T-helper 2 cell treated with Interferon-gamma antibody and Interleukin-4, amounts not matched to agents 100 ng/mL and 5 ng/mL, for 36 hours (primary cell): ENCODE measurements at regions not wholly inside any gene's neighbourhood (a gene's known extent, or its start where the extent isn't known, plus 50 kb on each side); places are given as distances from the start of the nearest gene placed in this dataset.

Experiments used
- intact Hi-C: fragments of 100-400 bp; cut with micrococcal nuclease; formaldehyde crosslinking; loops from one replicate; pipeline ENCODE4 v1.15.1; 2023

DNA sequence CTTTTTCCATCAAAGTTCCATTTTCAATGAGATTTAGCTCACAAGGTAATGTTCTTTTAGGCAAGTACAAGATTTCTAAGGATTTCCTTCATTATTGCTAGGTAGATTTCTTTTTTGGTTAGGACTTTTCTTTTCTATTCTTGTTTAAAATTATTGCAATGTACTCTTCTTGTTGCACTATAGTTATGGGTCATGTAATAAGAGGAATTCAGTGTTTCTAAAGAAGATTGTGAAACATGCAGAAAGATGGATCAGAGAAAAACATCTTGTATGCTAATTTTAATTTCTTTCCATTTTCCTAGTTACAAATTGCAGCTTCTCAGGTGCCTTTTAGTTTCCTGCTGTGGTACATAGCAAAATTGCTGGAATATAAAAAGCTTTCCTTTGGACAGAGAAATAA is 56.1 kb downstream of the BTG1 start:
- intact Hi-C loops: no loop called here

DNA sequence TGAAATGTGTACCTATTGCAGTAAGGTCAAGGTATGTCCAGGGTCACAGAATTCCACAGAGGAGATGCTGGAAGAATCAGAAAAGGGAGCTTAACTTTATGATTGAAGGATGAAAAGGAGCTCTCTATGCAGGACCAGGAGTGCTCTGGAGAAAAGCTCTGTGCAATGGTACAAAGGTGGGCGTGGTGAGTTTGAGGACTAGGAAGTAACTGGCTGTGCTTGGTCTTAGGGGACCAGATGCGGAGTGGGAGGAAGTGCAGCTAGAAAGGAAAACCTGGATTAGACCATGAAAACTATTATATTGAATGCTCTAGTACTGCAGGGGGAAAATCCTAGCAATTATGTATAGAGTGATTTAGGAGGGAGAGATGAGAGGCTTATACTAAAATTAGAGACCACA is 56.8 kb downstream of the BTG1 start:
- intact Hi-C loops: no loop called here

DNA sequence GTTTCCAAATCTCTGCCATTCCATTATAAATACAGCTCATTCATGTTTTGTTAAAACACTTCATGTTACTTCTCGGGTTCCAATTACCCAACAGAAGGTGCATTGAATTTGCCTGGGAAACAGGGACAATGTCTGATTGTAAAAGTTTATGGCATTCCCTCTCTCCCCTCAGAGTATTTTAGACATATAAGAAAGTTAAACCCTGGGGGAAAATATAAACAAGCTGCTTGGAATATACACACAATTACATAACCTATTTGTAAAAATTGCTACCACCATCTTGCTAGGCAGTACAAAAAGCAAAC is 60.0 kb downstream of the BTG1 start:
- intact Hi-C loops: no loop called here

DNA sequence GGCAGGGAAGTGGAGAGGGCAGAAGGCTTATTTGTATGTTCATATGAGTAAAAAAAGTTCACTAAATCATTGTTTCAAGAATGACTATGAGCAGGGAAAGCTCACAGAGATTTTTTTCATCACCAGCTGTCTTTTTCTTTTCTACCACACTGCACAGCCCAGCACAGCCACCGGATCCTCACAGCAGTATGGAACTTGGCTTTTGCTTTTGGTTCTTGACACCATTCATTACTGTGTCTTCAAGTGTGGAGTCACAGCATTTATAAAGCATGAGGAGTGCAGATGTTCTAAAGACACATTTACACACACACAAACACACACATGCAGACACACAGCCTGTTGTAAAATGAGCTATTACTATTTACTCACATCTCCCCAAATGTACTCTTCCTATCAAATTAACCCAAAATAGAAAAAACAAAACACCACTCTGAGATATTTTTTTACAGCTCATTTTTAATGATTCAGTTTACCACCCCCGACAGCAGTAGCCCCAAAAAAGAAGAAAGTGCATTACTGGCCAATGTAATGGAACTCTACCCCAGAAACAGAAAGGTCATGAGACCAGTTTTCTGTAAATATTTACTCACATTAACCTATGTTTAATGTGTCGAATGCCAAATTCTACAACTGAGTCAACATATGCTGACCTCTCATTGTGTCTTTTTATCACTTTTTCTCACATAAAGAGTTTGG is 60.5 kb downstream of the BTG1 start:
- intact Hi-C loops: no loop called here

DNA sequence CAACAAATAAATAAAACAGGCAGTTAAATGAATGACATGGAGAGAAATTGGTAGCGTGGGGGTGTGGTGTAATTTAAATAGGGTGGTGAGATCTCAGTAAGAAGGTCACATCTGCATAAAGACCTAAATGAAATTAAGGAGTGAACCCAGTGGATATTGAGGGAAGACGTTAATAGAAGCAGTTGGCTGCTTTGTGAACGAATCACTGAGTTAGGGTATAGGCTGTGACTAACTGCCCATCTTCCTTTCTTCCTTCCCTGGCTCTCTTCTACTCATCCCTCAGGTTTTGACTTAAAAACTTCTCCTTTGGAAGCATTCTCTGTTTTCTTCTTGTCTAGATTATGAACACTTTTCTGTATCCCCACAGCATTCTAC is 64.7 kb downstream of the BTG1 start:
- intact Hi-C loops: loop anchor here (5.0 kb wide), 2 partner anchors 34 to 36 kb away; no protein-coding TSS in a partner anchor

DNA sequence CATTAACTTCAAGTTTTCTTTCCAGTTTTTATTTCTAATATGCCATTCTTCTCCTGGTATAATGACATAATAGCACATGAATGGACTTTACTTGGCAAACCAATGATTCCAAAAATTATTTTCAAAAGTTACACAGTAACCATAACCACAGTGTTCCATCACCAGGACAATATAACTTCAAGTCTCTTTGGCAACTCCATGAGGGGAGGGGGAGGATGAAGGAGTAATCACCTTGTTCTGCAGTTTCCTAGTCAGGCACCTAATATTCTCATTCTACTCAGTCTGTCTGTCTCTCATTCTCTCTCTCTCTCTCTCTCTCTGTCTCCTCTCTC is 66.6 kb downstream of the BTG1 start:
- intact Hi-C loops: no loop called here

DNA sequence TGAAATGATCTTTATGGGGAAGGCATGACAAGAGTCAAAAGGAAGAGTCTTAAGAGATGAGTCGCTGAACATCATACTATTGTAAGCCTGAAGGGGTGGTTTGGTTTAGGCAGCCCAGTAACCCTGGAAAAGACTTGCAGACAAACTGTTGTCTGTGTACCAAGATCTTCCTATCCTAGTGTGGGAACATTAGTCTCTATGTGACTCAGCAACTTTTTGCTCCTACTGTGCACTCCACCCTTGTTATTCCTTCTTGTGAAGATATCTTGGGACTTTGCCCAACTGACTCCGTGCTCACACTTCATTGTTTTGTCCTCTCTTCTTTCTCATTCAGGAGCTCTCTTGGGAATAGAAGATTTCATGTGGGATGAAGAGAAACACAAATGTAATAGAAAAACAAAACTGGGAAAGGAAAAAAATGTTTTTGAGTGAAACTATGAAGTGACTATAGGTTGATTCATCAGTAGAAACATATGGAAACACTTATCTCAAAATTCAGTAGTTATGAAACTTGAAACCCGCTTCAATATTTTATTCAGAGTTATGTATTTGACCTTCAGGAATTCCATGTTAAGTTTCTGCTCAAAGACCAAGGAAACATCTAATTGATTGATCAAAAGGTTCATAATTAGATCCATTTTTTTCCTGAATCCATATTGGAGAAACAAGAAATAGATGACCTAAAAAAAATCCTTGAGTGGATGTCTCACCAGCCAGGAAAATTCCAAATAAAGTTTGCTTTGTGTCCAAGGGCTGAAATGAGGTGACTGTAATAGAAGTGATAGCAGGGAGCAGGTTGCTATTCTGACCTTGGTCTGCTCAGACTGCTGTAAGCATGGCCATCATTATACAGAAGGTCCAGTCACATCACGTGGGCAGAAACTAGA is 67.2 kb downstream of the BTG1 start:
- intact Hi-C loops: no loop called here

DNA sequence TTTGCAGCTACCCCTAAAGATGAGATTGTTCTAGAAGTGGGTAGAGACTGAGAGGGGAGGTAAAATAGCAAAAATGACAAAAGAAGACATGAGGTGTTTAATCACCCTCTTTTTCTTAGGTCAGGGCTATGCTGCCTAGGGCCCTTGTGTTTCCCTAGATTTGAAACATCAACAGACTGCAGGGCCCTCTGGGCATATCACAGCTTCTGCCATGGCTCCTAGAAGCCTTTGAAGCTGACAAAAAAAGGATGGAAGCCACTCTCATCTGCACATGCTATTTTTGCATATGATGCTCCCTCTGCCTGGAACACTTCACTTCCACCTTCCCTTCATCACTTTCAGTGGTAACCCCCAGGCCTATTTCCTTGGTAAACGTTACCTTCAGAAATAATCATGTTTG is 68.1 kb downstream of the BTG1 start:
- intact Hi-C loops: no loop called here

DNA sequence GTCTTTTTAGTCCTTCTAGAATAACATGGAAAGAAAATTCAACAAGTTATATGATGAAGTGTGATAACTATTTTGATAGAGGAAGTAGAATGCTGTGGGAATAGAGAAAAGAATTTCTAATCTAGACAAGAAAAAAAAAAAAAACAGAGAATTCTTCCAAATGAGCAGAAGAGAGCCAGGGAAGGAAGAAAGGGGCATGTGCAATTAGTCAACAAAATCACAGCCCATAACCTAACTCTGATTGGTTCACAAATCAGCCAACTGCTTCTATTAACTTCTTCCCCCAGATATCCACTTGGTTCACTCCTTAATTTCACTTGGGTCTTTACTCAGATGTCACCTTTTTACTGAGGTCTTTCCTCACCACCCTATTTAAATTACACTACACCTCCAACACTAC is 69.5 kb downstream of the BTG1 start:
- intact Hi-C loops: no loop called here

DNA sequence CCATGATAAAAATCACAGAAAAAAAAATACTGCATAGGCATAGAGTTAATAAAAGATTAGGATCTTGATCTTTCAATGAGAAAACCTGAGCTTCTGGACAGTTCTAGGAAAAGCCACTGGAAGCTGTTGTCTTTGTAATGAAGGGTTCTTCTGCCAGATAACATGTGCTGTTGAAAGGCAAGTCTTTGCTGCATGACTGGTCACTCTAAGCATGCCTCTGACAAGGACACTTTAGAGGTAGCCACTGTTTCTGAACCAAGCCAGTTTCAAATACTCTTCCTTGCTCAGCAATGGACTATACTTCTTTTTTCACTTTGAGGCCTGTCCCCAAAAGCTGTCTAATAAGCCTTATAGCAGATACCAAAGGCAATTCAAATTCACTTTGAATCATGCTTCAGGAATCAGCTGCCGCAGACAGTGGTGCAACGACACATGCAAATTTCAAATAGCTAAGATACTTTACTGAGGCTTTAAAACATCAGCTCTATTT is 70.2 kb downstream of the BTG1 start:
- intact Hi-C loops: no loop called here

DNA sequence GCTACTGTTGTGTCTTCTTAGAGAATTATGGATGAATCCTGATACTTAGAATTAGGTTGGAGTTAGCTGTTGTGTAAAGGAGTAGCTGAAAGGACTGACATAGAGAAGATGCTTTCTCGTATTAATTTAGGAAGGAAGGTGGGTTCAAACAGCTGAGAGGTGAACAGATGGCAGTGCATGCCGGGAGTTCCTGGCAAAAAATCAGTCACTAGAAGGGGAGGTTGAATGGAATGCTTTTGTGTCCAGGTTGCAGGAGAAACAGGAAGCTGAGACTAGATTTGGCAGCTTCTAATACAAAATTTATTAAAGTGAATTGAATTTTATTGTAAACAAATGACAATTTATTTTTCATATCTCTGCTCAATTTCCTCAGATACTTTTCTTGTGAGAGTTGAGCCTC is 70.8 kb downstream of the BTG1 start:
- intact Hi-C loops: no loop called here

DNA sequence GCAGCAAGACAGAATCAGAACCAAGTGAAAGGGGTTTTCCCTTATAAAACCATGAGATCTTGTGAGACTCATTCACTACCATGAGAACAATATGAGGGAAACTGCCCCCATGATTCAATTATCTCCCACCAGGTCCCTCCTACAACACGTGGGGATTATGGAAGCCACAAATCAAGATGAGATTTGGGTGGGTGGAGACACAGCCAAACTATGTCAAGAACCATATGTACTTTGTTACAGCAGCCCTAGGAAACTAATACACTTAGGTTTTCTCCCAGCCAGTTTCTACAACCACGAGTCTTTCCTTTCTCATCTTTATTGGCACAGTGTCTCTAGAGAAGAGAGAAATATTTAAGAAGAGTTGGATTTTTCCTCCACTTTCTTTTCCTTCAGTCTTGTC is 72.6 kb downstream of the BTG1 start:
- intact Hi-C loops: no loop called here

DNA sequence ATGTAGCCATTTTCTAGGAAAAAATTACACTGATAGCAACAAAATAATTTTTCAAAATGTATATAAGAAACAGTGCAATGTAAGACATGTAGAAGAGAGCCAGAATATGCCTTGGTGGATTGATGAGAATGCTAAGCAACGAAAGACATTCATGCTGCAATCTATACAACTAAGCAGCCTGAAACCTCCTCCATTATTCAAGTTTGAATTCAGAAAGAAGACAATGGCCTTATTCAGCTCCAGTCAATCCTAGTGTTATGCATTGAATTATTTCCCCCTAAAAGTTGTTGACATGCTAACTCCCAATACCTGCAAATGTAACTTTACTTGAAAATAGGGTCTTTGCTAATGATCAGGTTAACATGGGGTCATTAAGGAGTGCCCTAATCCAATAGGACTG is 73.5 kb downstream of the BTG1 start:
- intact Hi-C loops: no loop called here

DNA sequence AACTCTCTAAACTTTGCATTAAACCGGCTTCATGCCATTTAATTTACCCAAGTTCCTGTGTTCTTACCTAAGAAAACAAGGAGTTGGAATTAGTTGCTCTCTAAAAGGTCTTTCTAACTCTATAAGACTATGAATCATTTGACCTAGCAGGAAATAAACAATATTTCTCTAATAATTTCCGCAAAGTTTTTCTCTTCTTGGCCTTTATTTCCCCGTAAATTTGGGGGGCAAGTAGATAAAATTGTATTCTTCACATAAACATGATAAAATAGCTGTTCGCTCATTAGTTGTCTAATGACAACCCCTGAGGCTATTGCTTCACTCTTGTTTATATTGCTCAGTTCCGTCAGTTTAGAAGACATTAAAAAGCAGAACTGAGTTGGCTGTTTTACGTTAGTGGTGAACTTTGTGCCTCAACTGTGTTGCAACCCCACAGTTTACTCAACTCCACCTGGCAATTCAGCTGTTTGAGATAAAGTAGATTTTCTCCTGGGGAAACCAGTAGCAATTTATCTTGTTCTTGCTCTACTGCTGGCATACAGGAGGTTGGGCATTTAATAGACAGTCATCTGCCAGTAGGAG is 74.7 kb downstream of the BTG1 start:
- intact Hi-C loops: no loop called here

DNA sequence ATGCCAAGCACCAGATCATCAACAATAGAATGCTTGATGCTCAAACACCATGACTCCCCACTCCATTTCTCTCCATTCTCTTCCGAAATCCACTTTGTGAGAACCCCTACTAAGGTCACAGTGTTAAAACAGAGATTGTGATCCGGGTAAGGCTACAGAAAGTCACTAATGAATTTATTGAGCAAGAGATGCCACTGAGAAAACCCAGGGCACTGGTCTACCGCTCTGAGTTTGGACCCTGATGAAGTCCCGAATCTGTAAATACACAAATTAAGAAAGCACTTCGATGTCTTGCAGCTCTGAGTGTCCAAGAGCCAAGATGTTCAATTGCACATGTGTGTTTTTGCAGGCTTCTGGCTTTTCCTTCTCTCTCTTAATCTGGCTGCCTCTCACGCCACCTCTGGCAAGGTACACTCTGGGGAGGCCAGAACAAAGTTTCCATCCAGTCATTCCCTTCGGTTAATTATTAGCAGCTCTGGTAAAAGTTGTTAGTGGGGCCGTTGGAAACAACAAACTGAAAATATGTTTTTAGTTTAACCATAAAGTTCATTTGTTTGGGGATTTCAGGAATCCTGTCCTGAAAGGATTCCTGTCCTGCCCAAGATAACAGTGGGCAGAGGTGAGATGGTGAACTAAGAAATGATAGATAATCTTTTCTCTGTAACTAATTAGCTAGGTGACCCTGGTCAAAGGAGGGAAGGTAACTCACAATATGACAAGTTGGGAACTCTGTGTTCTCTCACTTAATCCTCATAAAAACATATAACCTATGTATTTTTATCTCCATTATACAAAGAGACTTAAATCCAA is 75.4 kb downstream of the BTG1 start:
- intact Hi-C loops: no loop called here

DNA sequence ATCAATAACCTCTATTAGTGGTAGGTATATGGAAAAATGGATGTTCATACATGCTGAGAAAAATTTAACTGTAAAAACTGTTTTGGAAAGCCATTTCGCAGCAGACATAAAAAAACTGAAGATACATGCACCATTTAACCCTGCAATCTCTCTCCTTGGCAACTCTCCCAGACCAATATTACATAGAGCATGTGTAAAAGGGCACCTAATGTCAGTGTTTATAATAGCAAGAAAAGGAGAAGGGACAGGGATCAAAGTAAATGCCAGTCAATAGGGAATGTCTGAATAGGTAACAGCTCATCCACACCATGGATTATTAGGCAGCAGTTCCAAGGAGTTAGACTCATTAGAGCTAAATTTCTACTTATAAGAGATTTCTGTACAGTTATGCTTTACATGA is 77.2 kb downstream of the BTG1 start:
- intact Hi-C loops: no loop called here

DNA sequence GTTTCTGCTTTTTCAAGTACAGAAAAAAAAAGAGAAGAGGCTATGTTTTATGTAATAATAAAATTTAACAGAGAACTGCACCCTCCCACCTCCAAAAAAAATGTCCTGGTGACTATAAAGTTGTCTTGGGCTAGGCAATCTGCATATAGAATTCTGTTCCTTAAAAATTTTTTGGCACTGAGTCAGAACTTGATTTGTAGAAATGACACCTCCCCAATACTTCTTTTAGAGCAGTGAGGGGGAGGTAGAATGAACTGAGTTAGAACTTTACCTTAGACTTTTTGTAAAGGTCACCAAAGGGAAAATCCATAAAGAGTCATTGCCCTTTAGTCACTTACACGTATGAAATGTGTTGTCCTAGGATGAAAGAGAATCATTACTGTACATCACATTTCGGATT is 80.0 kb downstream of the BTG1 start:
- intact Hi-C loops: no loop called here

DNA sequence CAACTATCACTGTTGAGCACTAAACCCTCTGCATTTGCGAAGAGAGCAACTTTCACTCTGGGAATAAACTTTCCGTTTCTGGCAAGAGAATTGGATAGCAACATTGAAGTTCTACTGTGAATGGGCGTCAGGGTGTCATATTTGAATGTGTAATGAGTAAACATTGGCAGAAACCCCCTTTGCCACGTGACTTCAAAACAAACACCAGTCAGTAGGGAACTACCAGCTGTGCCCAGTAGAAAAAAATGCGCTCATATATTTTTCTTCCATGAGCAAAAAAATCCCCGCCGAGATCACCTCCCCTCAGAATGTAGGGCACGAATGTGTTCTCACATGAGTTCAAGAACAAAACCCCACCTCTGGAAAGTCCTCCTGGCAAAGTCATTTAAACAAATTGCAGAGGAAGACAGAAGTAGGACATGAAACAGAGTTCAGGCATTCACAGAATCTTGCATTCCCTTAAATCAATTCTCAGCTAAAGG is 80.6 kb downstream of the BTG1 start:
- intact Hi-C loops: no loop called here

DNA sequence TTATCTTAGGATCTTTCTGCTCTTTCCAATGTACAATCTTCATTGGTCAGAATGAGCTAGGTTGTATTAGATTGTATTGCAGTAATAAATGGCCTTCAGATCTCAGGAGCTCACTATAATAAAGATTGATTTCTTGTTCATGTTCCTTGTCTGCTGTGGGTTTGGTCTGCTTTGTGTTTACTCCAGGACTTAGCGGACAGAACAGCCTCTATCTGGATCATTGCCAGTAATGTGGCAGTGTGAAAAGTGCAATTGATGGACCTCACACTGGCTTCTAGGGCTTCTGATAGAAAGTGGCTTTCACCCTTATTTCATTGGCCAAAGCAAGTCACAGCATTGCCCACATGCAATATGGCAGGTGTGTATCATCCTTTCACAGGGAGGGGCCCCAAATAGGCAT is 81.2 kb downstream of the BTG1 start:
- intact Hi-C loops: no loop called here

DNA sequence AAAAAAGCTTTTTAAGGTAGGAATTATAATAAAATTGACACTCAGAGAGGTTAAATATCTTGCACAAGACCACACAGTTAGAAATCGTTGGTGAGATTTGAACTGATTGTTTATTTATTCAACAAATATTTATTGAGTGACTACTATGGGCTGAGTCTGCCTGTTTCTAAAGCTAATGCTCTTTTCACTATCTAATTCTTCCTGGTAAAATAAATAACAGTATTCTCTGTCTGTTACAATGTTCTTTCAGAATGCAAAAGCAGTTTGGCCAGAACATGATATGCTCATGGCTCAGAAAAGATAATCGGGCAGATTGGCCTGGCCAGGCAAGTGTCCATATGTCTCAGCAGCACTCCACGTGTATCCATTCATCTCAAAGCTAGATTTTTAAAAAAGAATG is 82.0 kb downstream of the BTG1 start:
- intact Hi-C loops: no loop called here

DNA sequence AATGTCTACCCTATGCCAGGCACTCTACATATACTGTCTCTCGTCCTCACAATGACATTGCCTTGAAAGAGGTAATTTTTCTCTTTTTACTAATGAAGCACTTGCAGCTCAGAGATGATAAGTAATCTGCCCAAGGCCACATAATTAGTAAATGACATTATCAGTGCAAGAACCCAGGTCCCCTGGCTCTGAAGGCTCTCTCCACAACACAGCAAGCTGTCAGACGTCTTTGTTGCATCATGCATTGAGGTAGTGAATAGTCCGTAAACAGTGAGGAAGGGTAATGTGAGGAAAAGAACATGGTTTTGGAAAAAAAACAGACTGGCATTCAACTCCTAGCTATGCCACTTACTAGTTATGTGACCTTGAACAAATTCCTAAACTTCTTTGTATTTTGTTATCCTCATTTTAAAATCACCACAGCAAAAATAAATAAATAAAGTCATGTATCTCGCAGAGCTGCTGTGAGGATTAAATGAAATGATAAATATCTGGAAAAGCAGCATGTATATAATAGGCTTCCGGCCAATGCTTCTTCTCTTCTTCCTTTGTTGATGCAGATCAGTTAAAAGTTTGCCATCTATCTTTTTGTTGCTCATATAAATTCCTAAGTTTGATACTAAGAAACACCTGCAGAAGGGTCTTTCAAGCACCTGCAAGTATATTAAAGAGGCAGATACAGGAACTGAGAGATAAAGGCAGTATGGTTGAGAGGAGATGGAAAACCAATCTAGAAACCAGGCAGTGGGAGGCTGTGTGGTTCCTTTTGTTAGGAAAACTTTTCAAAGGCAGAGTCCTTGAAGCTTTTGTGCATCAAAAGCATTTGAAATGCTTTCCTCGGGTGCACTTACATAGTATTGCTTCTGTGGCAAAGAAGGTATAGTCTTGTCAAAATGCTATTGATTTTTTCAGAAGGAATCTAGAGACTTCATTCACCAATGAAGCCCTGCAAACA is 82.8 kb downstream of the BTG1 start:
- intact Hi-C loops: no loop called here
